ENCODE measurements at regions not wholly inside any gene's neighbourhood (a gene's known extent, or its start where the extent isn't known, plus 50 kb on each side); places are given as distances from the start of the nearest gene placed in this dataset.
"Not testable (repeated sequence)": the region's sequence is repeated elsewhere in the genome, so short reads cannot be mapped to it uniquely, and the experiment has no call there.

- H3K79me2 ChIP-seq (replicated peaks; ENCODE audit: insufficient read depth, low read length); H3K9me2 ChIP-seq (ENCODE audit: insufficient read depth, low read length); H3K27me3 ChIP-seq (ENCODE audit: insufficient read depth, low read depth, low read length); H3K27ac ChIP-seq (ENCODE audit: low read length); H3K4me3 ChIP-seq (ENCODE audit: low read length); H3F3A ChIP-seq (ENCODE audit: insufficient read depth, low read length, poor library complexity, severe bottlenecking); H3K4me2 ChIP-seq (ENCODE audit: low read length); H3K9ac ChIP-seq (ENCODE audit: low read length); H3K9me3 ChIP-seq (ENCODE audit: low read length); H2AFZ ChIP-seq (ENCODE audit: low read depth, low read length); H4K20me1 ChIP-seq (ENCODE audit: insufficient read depth); H3K36me3 ChIP-seq (ENCODE audit: insufficient read depth, low read length): not testable (repeated sequence)
These were observed 141.6 kb upstream of the ZNF804A start for GRCh38 chr2:184456693-184457092.

GRCh38 chr2:184463102-184463865 is 135.0 kb upstream of the ZNF804A start:
- no peaks in the 10 kb centered on the region for H4K20me1 ChIP-seq (ENCODE audit: insufficient read depth)
- H3K27ac ChIP-seq (ENCODE audit: low read length) = no peak overlapping the region
- H3K4me2 ChIP-seq (ENCODE audit: low read length) = no peak overlapping the region
- H3K79me2 ChIP-seq (replicated peaks; ENCODE audit: insufficient read depth, low read length) = no peaks in the 10 kb centered on the region
- H2AFZ ChIP-seq (ENCODE audit: low read depth, low read length) = no peak overlapping the region
- no peaks in the 10 kb centered on the region for H3K9me2 ChIP-seq (ENCODE audit: insufficient read depth, low read length)
- TF ChIP-seq REST (IDR thresholded peaks at IDR 0.05; ENCODE audit: borderline replicate concordance) (no peak), CTCF (IDR thresholded peaks at IDR 0.05; ENCODE audit: poor library complexity, severe bottlenecking) (no peak), EP300 (conservative IDR thresholded peaks at IDR 0.05; ENCODE audit: poor library complexity, severe bottlenecking) (no peak), EZH2 (IDR thresholded peaks at IDR 0.05; ENCODE audit: borderline replicate concordance, insufficient read depth, low read length, poor library complexity, severe bottlenecking) (no peak), SMC3 (conservative IDR thresholded peaks at IDR 0.05; ENCODE audit: poor library complexity) (no peak), MXI1 (conservative IDR thresholded peaks at IDR 0.05; ENCODE audit: poor library complexity, severe bottlenecking) (no peak), RAD21 (conservative IDR thresholded peaks at IDR 0.05) (no peak), POLR2AphosphoS5 (IDR thresholded peaks at IDR 0.05) (no peak), TAF1 (IDR thresholded peaks at IDR 0.05; ENCODE audit: low read depth) (no peak)
- no peaks in the 10 kb centered on the region for H3F3A ChIP-seq (ENCODE audit: insufficient read depth, low read length, poor library complexity, severe bottlenecking)
- no peak overlapping the region for H3K4me3 ChIP-seq (ENCODE audit: low read length)
- no peak overlapping the region for H3K9ac ChIP-seq (ENCODE audit: low read length)
- H3K36me3 ChIP-seq (ENCODE audit: insufficient read depth, low read length) = no peaks in the 10 kb centered on the region
- H3K27me3 ChIP-seq (ENCODE audit: insufficient read depth, low read depth, low read length) = no peaks in the 10 kb centered on the region
- no peaks in the 10 kb centered on the region for H3K9me3 ChIP-seq (ENCODE audit: low read length)
